ENCODE measurements at regions not wholly inside any gene's neighbourhood (a gene's known extent, or its start where the extent isn't known, plus 50 kb on each side); places are given as distances from the start of the nearest gene placed in this dataset.
"Not testable (repeated sequence)": the region's sequence is repeated elsewhere in the genome, so short reads cannot be mapped to it uniquely, and the experiment has no call there.

DNA sequence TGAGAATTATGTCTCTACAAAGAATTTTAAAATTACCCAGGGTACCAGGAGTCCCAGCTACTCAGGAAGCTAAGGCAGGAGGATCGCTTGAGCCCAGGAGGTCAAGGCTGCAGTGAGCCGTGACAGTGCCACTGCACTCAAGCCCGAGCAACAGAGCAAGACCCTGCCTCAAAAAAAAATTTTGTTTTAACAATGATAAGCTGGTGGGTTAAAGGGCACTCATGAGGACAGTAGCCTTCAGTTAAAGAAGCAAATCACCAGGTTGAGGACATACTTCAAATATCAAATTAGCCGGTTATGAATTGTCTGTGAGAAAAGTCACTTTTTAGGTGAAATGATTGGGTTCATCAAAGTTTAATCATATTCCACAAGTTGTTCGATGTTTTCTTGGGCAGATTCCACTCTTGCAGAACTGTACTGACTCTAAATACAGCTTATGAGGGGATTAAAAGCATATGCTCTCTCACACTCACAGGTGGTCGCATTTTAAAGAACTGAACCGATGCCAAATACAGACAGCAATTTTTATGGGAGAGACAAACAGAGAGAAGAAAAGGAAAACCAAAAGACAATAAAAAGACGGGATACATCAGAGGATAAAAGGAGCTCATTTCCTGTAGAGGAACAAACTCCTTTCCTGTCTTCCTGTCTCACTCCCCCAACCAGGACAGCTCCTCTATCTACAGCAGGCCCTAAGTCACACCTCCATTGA is 582.8 kb upstream of the NRP1 start:
- DNase-seq (ENCODE audit: low spot score in 2 of 2, unreplicated experiment in 2 of 2) = no peak
- H3K27me3 Mint-ChIP-seq (ENCODE audit: low read depth) = no peaks in the 10 kb centered on the region
- TF ChIP-seq, protein P1, sequence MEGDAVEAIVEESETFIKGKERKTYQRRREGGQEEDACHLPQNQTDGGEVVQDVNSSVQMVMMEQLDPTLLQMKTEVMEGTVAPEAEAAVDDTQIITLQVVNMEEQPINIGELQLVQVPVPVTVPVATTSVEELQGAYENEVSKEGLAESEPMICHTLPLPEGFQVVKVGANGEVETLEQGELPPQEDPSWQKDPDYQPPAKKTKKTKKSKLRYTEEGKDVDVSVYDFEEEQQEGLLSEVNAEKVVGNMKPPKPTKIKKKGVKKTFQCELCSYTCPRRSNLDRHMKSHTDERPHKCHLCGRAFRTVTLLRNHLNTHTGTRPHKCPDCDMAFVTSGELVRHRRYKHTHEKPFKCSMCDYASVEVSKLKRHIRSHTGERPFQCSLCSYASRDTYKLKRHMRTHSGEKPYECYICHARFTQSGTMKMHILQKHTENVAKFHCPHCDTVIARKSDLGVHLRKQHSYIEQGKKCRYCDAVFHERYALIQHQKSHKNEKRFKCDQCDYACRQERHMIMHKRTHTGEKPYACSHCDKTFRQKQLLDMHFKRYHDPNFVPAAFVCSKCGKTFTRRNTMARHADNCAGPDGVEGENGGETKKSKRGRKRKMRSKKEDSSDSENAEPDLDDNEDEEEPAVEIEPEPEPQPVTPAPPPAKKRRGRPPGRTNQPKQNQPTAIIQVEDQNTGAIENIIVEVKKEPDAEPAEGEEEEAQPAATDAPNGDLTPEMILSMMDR (IDR thresholded peaks at IDR 0.05; ENCODE audit: unreplicated experiment) = no peak
- no peak overlapping the region for H3K27ac Mint-ChIP-seq
- H3K36me3 Mint-ChIP-seq = no peaks in the 10 kb centered on the region
- peaks cover 10% of the 10 kb centered on the region for H3K9me3 Mint-ChIP-seq
- H3K4me1 Mint-ChIP-seq = peaks cover 6% of the 10 kb centered on the region
- no peak overlapping the region for H3K4me3 Mint-ChIP-seq

DNA sequence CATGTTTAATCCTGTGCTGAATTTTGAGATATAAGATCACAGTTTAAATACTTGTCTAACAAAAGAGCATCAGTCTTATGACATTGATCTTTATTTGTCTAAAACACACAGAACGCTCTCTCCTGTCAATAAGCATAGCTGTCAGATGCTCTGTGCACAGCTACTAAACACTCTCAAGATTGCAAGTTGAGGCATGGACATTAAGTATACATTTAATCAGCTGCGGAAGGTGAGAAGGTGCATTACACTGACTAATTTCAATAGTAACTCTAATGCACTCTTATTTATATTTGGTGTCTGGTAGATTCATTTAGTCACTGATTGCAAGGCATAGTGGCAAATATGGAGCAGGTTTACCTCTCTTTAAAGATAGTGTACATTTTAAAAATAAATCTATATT is 580.3 kb upstream of the NRP1 start:
- H3K36me3 Mint-ChIP-seq = no peaks in the 10 kb centered on the region
- no peak overlapping the region for H3K4me3 Mint-ChIP-seq
- H3K27me3 Mint-ChIP-seq (ENCODE audit: low read depth) = no peaks in the 10 kb centered on the region
- DNase-seq (ENCODE audit: low spot score in 2 of 2, unreplicated experiment in 2 of 2) = no peak
- TF ChIP-seq, protein P1 (IDR thresholded peaks at IDR 0.05; ENCODE audit: unreplicated experiment) = no peak
- H3K9me3 Mint-ChIP-seq = peaks cover 14% of the 10 kb centered on the region
- H3K27ac Mint-ChIP-seq = no peak overlapping the region
- peaks cover 6% of the 10 kb centered on the region for H3K4me1 Mint-ChIP-seq

DNA sequence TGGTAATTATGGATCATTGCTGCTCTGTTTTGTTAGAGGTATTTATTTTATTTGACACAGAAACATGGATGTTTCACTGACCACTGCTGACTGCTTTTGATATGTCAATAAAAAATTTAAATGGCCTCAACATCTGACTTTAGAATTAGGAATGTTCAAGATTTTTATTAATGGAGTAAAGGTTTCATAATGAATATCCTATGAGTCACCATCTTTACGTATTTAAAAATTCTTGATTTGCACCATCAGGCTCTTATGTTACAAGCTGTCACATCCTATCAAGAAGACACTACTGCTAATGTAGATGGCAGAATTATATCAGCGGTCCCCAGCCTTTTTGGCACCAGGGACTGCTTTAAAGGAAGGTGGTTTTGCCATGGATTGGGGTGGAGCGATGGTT is 578.7 kb upstream of the NRP1 start:
- TF ChIP-seq, protein P1 (IDR thresholded peaks at IDR 0.05; ENCODE audit: unreplicated experiment) = no peak
- Mint-ChIP-seq H3K27me3 (ENCODE audit: low read depth) (no peaks in the 10 kb centered on the region), H3K4me1 (peaks cover 15% of the 10 kb centered on the region), H3K4me3 (no peak overlapping the region), H3K27ac (no peak overlapping the region), H3K36me3 (no peaks in the 10 kb centered on the region), H3K9me3 (peaks cover 13% of the 10 kb centered on the region)
- no peak for DNase-seq (ENCODE audit: low spot score in 2 of 2, unreplicated experiment in 2 of 2)

DNA sequence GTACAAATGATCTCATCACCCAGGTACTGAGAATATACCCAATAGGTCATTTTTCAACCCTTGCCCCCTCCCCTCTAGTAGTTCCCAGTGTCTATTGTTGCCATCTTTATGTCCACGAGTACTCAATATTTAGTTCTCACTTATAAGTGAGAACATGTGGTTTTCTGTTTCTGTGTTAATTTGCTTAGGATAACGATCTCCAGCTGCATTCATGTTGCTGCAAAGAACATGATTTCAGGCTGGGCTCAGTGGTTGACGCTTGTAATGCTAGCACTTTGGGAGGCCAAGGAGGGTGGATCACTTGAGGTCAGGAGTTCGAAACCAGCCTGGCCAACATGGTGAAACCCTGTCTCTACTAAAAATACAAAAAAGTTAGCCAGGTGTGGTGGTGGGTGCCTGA is 575.0 kb upstream of the NRP1 start:
- H3K36me3 Mint-ChIP-seq; H3K27ac Mint-ChIP-seq; H3K27me3 Mint-ChIP-seq (ENCODE audit: low read depth); DNase-seq (ENCODE audit: low spot score in 2 of 2, unreplicated experiment in 2 of 2); H3K4me3 Mint-ChIP-seq: not testable (repeated sequence)
- H3K4me1 Mint-ChIP-seq = peaks cover 15% of the 10 kb centered on the region
- peaks cover 13% of the 10 kb centered on the region for H3K9me3 Mint-ChIP-seq

DNA sequence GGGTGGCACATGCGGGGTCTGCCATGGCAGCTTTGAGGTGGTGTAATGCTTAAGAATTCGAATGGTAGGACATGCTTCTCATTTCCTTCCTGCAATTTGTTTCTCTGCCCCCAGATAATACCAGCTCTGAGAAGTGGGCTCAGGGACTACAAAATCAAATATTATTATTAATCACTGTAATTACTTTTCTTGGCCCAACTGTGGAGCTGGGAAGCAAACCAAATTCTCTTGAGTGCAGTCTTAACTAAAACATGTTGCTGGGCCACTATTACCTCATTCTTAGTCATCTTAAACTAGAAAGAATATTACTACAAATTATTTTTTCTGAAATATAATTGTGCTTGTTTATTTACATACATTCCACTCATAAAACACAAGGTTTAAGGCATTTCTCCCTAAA is 566.7 kb upstream of the NRP1 start:
- H3K36me3 Mint-ChIP-seq = no peaks in the 10 kb centered on the region
- H3K27ac Mint-ChIP-seq = no peak overlapping the region
- peaks cover 17% of the 10 kb centered on the region for H3K9me3 Mint-ChIP-seq
- TF ChIP-seq, protein P1 (IDR thresholded peaks at IDR 0.05; ENCODE audit: unreplicated experiment) = no peak
- H3K4me1 Mint-ChIP-seq = peaks cover 22% of the 10 kb centered on the region
- no peak for DNase-seq (ENCODE audit: low spot score in 2 of 2, unreplicated experiment in 2 of 2)
- H3K27me3 Mint-ChIP-seq (ENCODE audit: low read depth) = no peaks in the 10 kb centered on the region
- no peak overlapping the region for H3K4me3 Mint-ChIP-seq

DNA sequence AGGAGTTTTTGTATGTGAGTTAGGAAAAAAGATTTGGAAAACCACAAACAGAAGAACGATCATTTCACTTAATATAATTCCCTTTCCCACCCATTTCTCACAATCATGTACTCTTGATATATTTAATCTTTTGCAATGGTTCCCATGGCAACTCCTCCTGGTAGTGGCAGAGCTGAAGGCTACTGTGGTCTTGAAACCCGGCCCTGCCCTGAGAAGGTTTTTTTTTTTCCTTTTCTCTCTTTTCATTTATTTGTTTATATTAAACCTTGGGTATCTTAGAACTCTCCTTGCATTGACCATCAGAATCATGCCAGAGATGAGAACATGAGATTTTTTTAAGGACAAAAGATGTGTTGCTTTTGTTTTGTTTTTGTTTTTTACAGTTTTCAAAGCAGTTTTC is 566.1 kb upstream of the NRP1 start:
- H3K27me3 Mint-ChIP-seq (ENCODE audit: low read depth) = no peaks in the 10 kb centered on the region
- H3K4me3 Mint-ChIP-seq = no peak overlapping the region
- no peaks in the 10 kb centered on the region for H3K36me3 Mint-ChIP-seq
- peaks cover 19% of the 10 kb centered on the region for H3K4me1 Mint-ChIP-seq
- no peak overlapping the region for H3K27ac Mint-ChIP-seq
- no peak for DNase-seq (ENCODE audit: low spot score in 2 of 2, unreplicated experiment in 2 of 2)
- TF ChIP-seq, protein P1 (IDR thresholded peaks at IDR 0.05; ENCODE audit: unreplicated experiment) = no peak
- H3K9me3 Mint-ChIP-seq = peaks cover 17% of the 10 kb centered on the region

Measured in mesothelial cell of epicardium (in vitro differentiated cells).